Smooth muscle cell (in vitro differentiated cells): ENCODE measurements at regions not wholly inside any gene's neighbourhood (a gene's known extent, or its start where the extent isn't known, plus 50 kb on each side); places are given as distances from the start of the nearest gene placed in this dataset.

Experiments used
- DNase-seq: peaks from one replicate; lab custom pipeline; 2025; ENCODE audit not compliant: unreplicated experiment; lab: John Stamatoyannopoulos, UW
- H2AFZ ChIP-seq: fragments of 200-600 bp; sonication (generic); 2 replicates; pipeline ENCODE4 v1.6.0; 2016; ENCODE audit warnings: antibody characterized with exemption, low read depth, mild to moderate bottlenecking
- H3F3A ChIP-seq: fragments of 200-600 bp; sonication (generic); 2 replicates; pipeline ENCODE4 v1.6.0; 2017; ENCODE audit warnings: antibody characterized with exemption, low read depth
- H3K27ac ChIP-seq: fragments of 200-600 bp; sonication (generic); 2 replicates; pipeline ENCODE4 v1.5.1; 2016; ENCODE audit warnings: low read depth, mild to moderate bottlenecking
- H3K27me3 ChIP-seq: fragments of 200-600 bp; sonication (generic); 2 replicates; pipeline ENCODE4 v1.6.1; 2016; ENCODE audit warnings: low read depth, mild to moderate bottlenecking
- H3K36me3 ChIP-seq: fragments of 200-600 bp; sonication (generic); 2 replicates; pipeline ENCODE4 v1.5.1; 2016; ENCODE audit warnings: low read depth
- H3K4me1 ChIP-seq: fragments of 200-600 bp; sonication (generic); 2 replicates; pipeline ENCODE4 v1.5.1; 2016; ENCODE audit warnings: low read depth
- H3K4me2 ChIP-seq: fragments of 200-600 bp; sonication (generic); 2 replicates; pipeline ENCODE4 v1.6.0; 2016; ENCODE audit warnings: mild to moderate bottlenecking
- H3K4me3 ChIP-seq: fragments of 200-600 bp; sonication (generic); 2 replicates; pipeline ENCODE4 v1.5.1; 2016; ENCODE audit warnings: mild to moderate bottlenecking
- H3K79me2 ChIP-seq: fragments of 200-600 bp; sonication (generic); 2 replicates; pipeline ENCODE4 v1.6.0; 2016; ENCODE audit warnings: low read depth, mild to moderate bottlenecking
- H3K9ac ChIP-seq: fragments of 200-600 bp; sonication (generic); 2 replicates; pipeline ENCODE4 v1.6.0; 2016; ENCODE audit warnings: low read depth
- H3K9me3 ChIP-seq: fragments of 200-600 bp; sonication (generic); replicated peaks from 2 replicates; pipeline ENCODE4 v1.5.1; 2016; ENCODE audit warnings: low read depth
- H4K20me1 ChIP-seq: fragments of 200-600 bp; sonication (generic); 2 replicates; pipeline ENCODE4 v1.6.0; 2016; ENCODE audit warnings: low read depth
- CTCF ChIP-seq: fragments of 200-600 bp; sonication (generic); IDR thresholded peaks from 2 replicates; pipeline ENCODE4 v1.5.1; 2017; ENCODE audit warnings: borderline replicate concordance, mild to moderate bottlenecking, antibody characterized with exemption; ENCODE audit not compliant: insufficient read depth, poor library complexity, severe bottlenecking
- WGBS: methylation state at CpG from one replicate; pipeline ENCODE4 v1.1.7; 2016; ENCODE audit warnings: low lambda C conversion rate; 5-methylcytosine and 5-hydroxymethylcytosine counted together

- Histone ChIP-seq H3K4me1 (no peaks in the 10 kb centered on the region), H3F3A (no peaks in the 10 kb centered on the region), H3K36me3 (no peaks in the 10 kb centered on the region), H3K4me2 (no peak overlapping the region), H3K9ac (no peak overlapping the region), H3K27ac (no peak overlapping the region), H3K79me2 (no peaks in the 10 kb centered on the region), H4K20me1 (no peaks in the 10 kb centered on the region), H3K4me3 (no peak overlapping the region), H3K9me3 (no peaks in the 10 kb centered on the region), H3K27me3 (no peaks in the 10 kb centered on the region), H2AFZ (no peak overlapping the region)
- WGBS, result 86% methylated on average over 2 of the region's 2 CpGs
- no peak for TF ChIP-seq CTCF
- DNase-seq, result no peak
Measured at GRCh38 chr5:168054091-168054490, 237.4 kb upstream of the WWC1 start.

GRCh38 chr5:168055141-168055683, 236.2 kb upstream of the WWC1 start:
- H3K4me1 ChIP-seq, result no peaks in the 10 kb centered on the region
- H3K9ac ChIP-seq, result no peak overlapping the region
- no peak overlapping the region for H3K27ac ChIP-seq
- H3K4me2 ChIP-seq, result no peak overlapping the region
- H3F3A ChIP-seq, result no peaks in the 10 kb centered on the region
- DNase-seq, result no peak
- H2AFZ ChIP-seq, result no peak overlapping the region
- H3K27me3 ChIP-seq, result no peaks in the 10 kb centered on the region
- H3K4me3 ChIP-seq, result no peak overlapping the region
- 88% methylated on average over 3 of the region's 3 CpGs for WGBS
- no peaks in the 10 kb centered on the region for H3K9me3 ChIP-seq
- no peaks in the 10 kb centered on the region for H3K79me2 ChIP-seq
- TF ChIP-seq CTCF, result no peak
- H4K20me1 ChIP-seq, result no peaks in the 10 kb centered on the region
- no peaks in the 10 kb centered on the region for H3K36me3 ChIP-seq

GRCh38 chr5:168055961-168056360, 235.5 kb upstream of the WWC1 start:
- WGBS, result 93% methylated on average over 1 of the region's 1 CpG
- no peak for DNase-seq
- no peak for TF ChIP-seq CTCF

GRCh38 chr5:168056499-168057182, 234.8 kb upstream of the WWC1 start:
- H3K4me2 ChIP-seq, result no peak overlapping the region
- no peak for DNase-seq

More at GRCh38 chr5:168055961-168056360, 235.5 kb upstream of the WWC1 start:
- no peaks in the 10 kb centered on the region for H3K4me1 ChIP-seq
- H3K27me3 ChIP-seq, result no peaks in the 10 kb centered on the region
- no peaks in the 10 kb centered on the region for H4K20me1 ChIP-seq
- no peaks in the 10 kb centered on the region for H3K79me2 ChIP-seq
- no peak overlapping the region for H3K4me3 ChIP-seq
- no peak overlapping the region for H2AFZ ChIP-seq
- no peaks in the 10 kb centered on the region for H3F3A ChIP-seq
- no peaks in the 10 kb centered on the region for H3K36me3 ChIP-seq
- H3K4me2 ChIP-seq, result no peak overlapping the region
- H3K27ac ChIP-seq, result no peak overlapping the region
- H3K9me3 ChIP-seq, result no peaks in the 10 kb centered on the region
- no peak overlapping the region for H3K9ac ChIP-seq

More at GRCh38 chr5:168056499-168057182, 234.8 kb upstream of the WWC1 start:
- TF ChIP-seq CTCF, result no peak
- H3K79me2 ChIP-seq, result no peaks in the 10 kb centered on the region
- no peaks in the 10 kb centered on the region for H3K36me3 ChIP-seq
- H3K9ac ChIP-seq, result no peak overlapping the region
- H3K4me1 ChIP-seq, result no peaks in the 10 kb centered on the region
- no peaks in the 10 kb centered on the region for H3K9me3 ChIP-seq
- no peak overlapping the region for H2AFZ ChIP-seq
- no peaks in the 10 kb centered on the region for H3F3A ChIP-seq
- no peak overlapping the region for H3K27ac ChIP-seq
- 90% methylated on average over 1 of the region's 1 CpG for WGBS
- H4K20me1 ChIP-seq, result no peaks in the 10 kb centered on the region
- no peak overlapping the region for H3K4me3 ChIP-seq
- no peaks in the 10 kb centered on the region for H3K27me3 ChIP-seq
